ENCODE measurements at regions not wholly inside any gene's neighbourhood (a gene's known extent, or its start where the extent isn't known, plus 50 kb on each side); places are given as distances from the start of the nearest gene placed in this dataset.

DNA sequence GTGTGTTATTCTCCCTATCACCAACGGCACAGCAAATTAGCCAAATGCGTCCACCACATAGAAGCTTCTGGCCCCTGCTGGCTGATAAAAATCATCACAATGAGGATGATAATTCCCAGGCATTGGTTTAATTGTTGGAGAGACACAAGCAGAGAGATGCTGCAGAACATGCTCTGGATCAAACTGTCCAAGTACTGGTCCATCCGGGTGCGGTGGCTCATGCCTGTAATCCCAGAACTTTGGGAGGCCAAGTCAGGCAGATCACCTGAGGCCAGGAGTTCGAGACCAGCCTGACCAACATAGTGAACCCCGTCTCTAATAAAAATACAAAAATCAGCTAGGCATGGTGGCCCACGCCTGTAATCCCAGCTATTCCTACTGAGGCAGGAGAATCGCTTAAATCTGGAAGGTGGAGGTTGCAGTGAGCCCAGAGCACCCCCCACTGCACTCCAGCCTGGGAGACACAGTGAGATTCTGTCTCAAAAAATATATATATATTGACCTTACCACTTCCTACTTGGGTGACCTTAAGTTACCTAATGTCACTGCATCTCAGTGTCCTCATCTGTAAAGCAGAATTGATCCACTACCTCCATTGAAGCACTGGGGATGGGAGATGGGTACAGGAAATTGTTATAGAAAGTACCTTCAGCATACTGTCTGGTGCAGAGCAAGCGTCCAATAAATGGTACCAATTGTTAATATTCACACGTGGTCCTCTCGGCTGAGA lies 83.7 kb upstream of the EGLN3 start (continued):
- TF ChIP-seq, protein P1, sequence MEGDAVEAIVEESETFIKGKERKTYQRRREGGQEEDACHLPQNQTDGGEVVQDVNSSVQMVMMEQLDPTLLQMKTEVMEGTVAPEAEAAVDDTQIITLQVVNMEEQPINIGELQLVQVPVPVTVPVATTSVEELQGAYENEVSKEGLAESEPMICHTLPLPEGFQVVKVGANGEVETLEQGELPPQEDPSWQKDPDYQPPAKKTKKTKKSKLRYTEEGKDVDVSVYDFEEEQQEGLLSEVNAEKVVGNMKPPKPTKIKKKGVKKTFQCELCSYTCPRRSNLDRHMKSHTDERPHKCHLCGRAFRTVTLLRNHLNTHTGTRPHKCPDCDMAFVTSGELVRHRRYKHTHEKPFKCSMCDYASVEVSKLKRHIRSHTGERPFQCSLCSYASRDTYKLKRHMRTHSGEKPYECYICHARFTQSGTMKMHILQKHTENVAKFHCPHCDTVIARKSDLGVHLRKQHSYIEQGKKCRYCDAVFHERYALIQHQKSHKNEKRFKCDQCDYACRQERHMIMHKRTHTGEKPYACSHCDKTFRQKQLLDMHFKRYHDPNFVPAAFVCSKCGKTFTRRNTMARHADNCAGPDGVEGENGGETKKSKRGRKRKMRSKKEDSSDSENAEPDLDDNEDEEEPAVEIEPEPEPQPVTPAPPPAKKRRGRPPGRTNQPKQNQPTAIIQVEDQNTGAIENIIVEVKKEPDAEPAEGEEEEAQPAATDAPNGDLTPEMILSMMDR (CRISPR knock-in tag; IDR thresholded peaks at IDR 0.05): no peak
- TF ChIP-seq PITX1 (CRISPR knock-in tag; IDR thresholded peaks at IDR 0.05): peak; percentile 44; the same call in 1 of the 2 replicates
- no peak for TF ChIP-seq BRD4 (CRISPR knock-in tag; IDR thresholded peaks at IDR 0.05)
- peak; percentile 19 for TF ChIP-seq REPIN1 (CRISPR knock-in tag; IDR thresholded peaks at IDR 0.05; ENCODE audit: borderline replicate concordance, low read depth)
- TF ChIP-seq, protein P2, sequence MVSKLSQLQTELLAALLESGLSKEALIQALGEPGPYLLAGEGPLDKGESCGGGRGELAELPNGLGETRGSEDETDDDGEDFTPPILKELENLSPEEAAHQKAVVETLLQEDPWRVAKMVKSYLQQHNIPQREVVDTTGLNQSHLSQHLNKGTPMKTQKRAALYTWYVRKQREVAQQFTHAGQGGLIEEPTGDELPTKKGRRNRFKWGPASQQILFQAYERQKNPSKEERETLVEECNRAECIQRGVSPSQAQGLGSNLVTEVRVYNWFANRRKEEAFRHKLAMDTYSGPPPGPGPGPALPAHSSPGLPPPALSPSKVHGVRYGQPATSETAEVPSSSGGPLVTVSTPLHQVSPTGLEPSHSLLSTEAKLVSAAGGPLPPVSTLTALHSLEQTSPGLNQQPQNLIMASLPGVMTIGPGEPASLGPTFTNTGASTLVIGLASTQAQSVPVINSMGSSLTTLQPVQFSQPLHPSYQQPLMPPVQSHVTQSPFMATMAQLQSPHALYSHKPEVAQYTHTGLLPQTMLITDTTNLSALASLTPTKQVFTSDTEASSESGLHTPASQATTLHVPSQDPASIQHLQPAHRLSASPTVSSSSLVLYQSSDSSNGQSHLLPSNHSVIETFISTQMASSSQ (IDR thresholded peaks at IDR 0.05; ENCODE audit: low read depth): no peak; the same call in 1 of the 2 replicates
- TF ChIP-seq, protein P2 (CRISPR knock-in tag; IDR thresholded peaks at IDR 0.05; ENCODE audit: borderline replicate concordance): 0 out of 2 replicates have a peak, but pooled peaks have one; percentile 38
- TF ChIP-seq ZNF589 (CRISPR knock-in tag; conservative IDR thresholded peaks at IDR 0.05): 0 out of 2 replicates have a peak, but pooled peaks have one; percentile 8
- TF ChIP-seq, protein P3, sequence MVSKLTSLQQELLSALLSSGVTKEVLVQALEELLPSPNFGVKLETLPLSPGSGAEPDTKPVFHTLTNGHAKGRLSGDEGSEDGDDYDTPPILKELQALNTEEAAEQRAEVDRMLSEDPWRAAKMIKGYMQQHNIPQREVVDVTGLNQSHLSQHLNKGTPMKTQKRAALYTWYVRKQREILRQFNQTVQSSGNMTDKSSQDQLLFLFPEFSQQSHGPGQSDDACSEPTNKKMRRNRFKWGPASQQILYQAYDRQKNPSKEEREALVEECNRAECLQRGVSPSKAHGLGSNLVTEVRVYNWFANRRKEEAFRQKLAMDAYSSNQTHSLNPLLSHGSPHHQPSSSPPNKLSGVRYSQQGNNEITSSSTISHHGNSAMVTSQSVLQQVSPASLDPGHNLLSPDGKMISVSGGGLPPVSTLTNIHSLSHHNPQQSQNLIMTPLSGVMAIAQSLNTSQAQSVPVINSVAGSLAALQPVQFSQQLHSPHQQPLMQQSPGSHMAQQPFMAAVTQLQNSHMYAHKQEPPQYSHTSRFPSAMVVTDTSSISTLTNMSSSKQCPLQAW (CRISPR knock-in tag; IDR thresholded peaks at IDR 0.05): peak; percentile 59; the same call in 1 of the 2 replicates
- TF ChIP-seq ARNTL (CRISPR knock-in tag; IDR thresholded peaks at IDR 0.05): 0 out of 2 replicates have a peak, but pooled peaks have one; percentile 50
- 0 out of 2 replicates have a peak, but pooled peaks have one; percentile 58 for TF ChIP-seq NFATC3 (CRISPR knock-in tag; IDR thresholded peaks at IDR 0.05)
- peak; percentile 55; the same call in 1 of the 2 replicates for TF ChIP-seq ZKSCAN5 (CRISPR knock-in tag; IDR thresholded peaks at IDR 0.05)
- TF ChIP-seq, protein P4, sequence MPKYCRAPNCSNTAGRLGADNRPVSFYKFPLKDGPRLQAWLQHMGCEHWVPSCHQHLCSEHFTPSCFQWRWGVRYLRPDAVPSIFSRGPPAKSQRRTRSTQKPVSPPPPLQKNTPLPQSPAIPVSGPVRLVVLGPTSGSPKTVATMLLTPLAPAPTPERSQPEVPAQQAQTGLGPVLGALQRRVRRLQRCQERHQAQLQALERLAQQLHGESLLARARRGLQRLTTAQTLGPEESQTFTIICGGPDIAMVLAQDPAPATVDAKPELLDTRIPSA (CRISPR knock-in tag; IDR thresholded peaks at IDR 0.05; ENCODE audit: borderline replicate concordance): no peak
- 0 out of 2 replicates have a peak, but pooled peaks have one; percentile 9 for TF ChIP-seq KDM3A (CRISPR knock-in tag; IDR thresholded peaks at IDR 0.05; ENCODE audit: low read depth)
- peak; percentile 75; the same call in 1 of the 2 replicates for TF ChIP-seq MZF1 (CRISPR knock-in tag; IDR thresholded peaks at IDR 0.05; ENCODE audit: borderline replicate concordance)
- 0 out of 2 replicates have a peak, but pooled peaks have one; percentile 30 for TF ChIP-seq GTF3A (CRISPR knock-in tag; conservative IDR thresholded peaks at IDR 0.05)
- no peak for TF ChIP-seq PCBP2 (optimal IDR thresholded peaks at IDR 0.05; ENCODE audit: low read depth, low read length, poor library complexity, severe bottlenecking)
- TF ChIP-seq AKAP8 (CRISPR knock-in tag; IDR thresholded peaks at IDR 0.05): 0 out of 2 replicates have a peak, but pooled peaks have one; percentile 11
- 0 out of 2 replicates have a peak, but pooled peaks have one; percentile 58 for TF ChIP-seq PAWR (CRISPR knock-in tag; IDR thresholded peaks at IDR 0.05; ENCODE audit: borderline replicate concordance)
- TF ChIP-seq ZNF598 (CRISPR knock-in tag; IDR thresholded peaks at IDR 0.05; ENCODE audit: borderline replicate concordance): 0 out of 2 replicates have a peak, but pooled peaks have one; percentile 8
- no peak for TF ChIP-seq RFX5 (IDR thresholded peaks at IDR 0.05; ENCODE audit: low read depth, low read length)
- TF ChIP-seq KDM5B (CRISPR knock-in tag; IDR thresholded peaks at IDR 0.05; ENCODE audit: borderline replicate concordance): peak; percentile 23; the same call in 1 of the 2 replicates

Measured in HepG2 (cell line).